GM21360 (cell line): ENCODE measurements at regions not wholly inside any gene's neighbourhood (a gene's known extent, or its start where the extent isn't known, plus 50 kb on each side); places are given as distances from the start of the nearest gene placed in this dataset.
"Not testable (repeated sequence)": the region's sequence is repeated elsewhere in the genome, so short reads cannot be mapped to it uniquely, and the experiment has no call there.

Source experiments
- ATAC-seq: cut with Tn5 transposase; IDR thresholded peaks from one replicate; pipeline ENCODE4 v1.9.1; 2021; ENCODE audit warnings: mild to moderate bottlenecking, moderate library complexity; ENCODE audit not compliant: unreplicated experiment

GRCh38 chr22:22193923-22194322 lies 50.7 kb upstream of the VPREB1 start:
- ATAC-seq = no peak

DNA sequence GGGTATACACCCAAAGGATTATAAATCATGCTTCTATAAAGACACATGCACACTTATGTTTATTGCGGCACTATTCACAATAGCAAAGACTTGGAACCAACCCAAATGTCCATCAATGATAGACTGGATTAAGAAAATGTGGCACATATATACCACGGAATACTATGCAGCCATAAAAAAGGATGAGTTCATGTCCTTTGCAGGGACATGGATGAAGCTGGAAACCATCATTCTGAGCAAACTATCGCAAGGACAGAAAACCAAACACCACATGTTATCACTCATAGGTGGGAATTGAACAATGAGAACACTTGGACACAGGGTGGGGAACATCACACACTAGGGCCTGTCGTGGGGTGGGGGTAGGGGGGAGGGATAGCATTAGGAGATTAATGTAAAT lies 51.1 kb upstream of the VPREB1 start:
- ATAC-seq = not testable (repeated sequence)

DNA sequence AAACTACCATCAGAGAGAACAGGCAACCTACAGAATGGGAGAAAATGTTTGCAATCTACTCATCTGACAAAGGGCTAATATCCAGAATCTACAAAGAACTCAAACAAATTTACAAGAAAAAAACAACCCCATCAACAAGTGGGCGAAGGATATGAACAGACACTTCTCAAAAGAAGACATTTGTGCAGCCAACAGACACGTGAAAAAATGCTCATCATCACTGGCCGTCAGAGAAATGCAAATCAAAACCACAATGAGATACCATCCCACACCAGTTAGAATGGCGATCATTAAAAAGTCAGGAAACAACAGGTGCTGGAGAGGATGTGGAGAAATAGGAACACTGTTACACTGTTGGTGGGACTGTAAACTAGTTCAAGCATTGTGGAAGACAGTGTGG lies 51.6 kb upstream of the VPREB1 start:
- not testable (repeated sequence) for ATAC-seq

DNA sequence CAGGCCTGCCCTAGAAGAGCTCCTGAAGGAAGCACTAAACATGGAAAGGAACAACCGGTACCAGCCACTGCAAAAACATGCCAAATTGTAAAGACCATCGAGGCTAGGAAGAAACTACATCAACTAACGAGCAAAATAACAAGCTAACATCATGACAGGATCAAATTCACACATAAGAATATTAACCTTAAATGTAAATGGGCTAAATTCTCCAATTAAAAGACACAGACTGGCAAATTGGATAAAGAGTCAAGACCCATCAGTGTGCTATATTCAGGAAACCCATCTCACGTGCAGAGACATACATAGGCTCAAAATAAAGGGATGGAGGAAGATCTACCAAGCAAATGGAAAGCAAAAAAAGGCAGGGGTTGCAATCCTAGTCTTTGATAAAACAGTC lies 54.8 kb upstream of the VPREB1 start:
- ATAC-seq = not testable (repeated sequence)

DNA sequence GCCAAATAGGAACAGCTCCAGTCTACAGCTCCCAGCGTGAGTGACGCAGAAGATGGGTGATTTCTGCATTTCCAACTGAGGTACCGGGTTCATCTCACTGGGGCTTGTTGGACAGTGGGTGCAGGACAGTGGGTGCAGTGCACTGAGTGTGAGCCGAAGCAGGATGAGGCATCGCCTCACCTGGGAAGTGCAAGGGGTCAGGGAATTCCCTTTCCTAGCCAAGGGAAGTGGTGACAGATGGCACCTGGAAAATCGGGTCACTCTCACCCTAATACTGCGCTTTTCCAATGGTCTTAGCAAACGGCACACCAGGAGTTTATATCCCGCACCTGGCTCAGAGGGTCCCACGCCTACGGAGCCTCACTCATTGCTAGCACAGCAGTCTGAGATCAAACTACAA lies 56.7 kb upstream of the VPREB1 start:
- ATAC-seq = not testable (repeated sequence)

GRCh38 chr22:22187299-22187698 lies 57.3 kb upstream of the VPREB1 start:
- no peak for ATAC-seq

DNA sequence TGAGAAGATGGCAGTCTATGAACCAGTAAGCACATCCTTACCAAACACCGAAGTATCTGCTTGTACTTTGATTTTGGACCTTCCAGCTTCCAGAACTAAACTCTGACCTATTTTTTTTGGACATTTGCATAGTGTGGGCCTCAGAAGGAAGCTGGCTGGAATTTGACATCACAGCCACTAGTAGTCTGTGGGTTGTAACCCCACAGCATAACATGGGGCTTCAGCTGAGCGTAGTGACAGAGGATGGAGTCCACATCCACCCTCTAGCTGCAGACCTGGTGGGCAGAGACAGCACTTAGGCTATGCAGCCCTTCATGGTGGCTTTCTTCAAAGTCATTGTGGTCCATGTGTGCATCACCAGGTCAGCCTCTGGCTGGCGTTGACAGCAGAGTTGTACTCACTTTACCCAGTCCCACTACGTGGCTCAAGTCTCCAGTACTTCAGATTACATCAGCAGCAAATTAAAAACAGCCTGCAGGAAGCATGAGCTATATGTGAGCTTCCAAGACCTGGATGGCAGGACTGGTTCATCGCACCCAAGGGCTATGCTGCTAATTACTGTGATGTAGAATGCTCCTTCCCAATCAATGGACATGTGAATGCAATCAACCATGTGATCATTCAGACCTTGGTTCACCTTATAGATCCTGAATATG lies 58.6 kb upstream of the VPREB1 start:
- no peak for ATAC-seq

DNA sequence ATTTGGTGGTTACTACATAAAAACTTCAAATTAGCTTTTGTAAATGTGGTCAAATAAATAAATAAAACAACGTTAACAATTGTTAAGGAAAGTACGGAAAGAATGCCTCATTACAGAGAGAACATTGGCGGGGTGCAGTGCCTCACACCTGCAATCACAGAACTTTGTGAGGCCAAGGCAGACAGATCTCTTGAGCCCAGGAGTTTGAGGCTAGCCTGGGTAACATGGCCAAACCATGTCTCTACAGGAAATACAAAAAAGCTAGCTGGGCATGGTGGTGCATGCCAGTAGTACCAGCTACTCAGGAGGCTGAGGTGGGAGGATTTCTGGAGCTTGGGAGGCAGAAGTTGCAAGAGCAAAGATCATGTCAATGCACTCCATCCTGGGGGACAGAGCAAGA lies 59.4 kb upstream of the VPREB1 start:
- no peak for ATAC-seq

- no peak for ATAC-seq
Measured at GRCh38 chr22:22184277-22184807, 60.2 kb upstream of the VPREB1 start.

DNA sequence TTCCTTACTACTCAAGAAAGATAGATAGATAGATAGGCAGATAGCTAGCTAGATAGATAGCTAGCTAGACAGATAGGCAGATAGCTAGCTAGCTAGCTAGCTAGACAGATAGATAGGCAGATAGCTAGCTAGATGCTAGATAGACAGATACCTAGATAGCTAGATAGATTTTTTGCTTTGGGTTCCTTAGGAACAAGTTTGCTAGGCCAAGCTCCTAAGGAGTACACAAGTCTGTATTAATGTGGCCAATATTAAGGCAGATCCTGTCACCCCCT lies 61.7 kb upstream of the VPREB1 start:
- no peak for ATAC-seq

- no peak for ATAC-seq
Measured at GRCh38 chr22:22182218-22182989, 62.2 kb upstream of the VPREB1 start.

DNA sequence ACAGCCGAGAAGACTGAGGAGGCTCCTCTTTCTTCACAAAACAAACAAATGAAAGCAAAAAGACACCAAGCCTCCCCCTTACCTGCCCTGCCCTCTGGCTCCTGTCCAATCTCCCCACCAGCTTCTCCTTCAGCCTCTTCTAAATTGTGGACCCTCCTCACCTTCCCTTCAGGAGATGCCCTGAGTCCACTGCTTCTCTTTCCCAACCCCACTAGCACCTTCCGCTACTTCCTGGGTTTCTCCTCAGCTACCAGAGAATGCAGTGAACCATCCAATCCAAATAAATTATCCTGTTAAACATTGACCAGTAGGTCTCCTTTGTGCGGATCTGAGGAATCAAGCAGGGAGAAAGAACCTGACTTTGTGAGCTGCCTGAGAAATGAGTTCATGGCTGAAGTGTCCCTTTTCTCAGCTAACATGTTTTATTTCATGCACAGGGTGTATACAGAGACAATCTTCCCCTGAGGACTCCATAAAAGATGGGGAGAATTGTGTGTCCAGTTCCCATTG lies 63.2 kb upstream of the VPREB1 start:
- ATAC-seq = no peak

DNA sequence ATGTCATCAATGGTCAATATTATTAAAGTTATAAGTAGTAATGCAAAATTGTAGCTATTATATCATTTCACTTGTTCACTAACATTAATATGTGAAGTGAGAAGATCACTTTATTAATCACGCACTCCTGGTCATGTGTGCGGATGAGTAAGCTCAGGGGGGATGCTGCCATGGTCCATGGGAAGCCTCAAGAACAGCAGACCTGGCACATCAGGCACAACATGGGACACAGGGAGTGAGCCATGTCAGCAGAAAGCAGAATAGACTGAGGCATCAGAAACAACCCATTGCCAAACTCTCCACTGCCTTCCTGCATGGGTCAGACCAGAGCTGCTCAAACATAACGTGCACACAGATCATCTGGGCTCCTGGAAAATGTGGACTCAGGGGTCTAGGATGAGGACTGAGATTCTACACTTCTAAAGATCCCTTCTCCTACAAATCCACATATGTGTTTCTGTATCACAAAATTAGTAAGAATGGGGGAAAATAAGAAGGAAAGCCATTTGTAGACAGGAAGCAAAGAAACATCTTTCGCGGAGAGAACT lies 63.8 kb upstream of the VPREB1 start:
- ATAC-seq = no peak

GRCh38 chr22:22179858-22180257 lies 64.7 kb upstream of the VPREB1 start:
- ATAC-seq = no peak

GRCh38 chr22:22178992-22179391 lies 65.6 kb upstream of the VPREB1 start:
- ATAC-seq = no peak

DNA sequence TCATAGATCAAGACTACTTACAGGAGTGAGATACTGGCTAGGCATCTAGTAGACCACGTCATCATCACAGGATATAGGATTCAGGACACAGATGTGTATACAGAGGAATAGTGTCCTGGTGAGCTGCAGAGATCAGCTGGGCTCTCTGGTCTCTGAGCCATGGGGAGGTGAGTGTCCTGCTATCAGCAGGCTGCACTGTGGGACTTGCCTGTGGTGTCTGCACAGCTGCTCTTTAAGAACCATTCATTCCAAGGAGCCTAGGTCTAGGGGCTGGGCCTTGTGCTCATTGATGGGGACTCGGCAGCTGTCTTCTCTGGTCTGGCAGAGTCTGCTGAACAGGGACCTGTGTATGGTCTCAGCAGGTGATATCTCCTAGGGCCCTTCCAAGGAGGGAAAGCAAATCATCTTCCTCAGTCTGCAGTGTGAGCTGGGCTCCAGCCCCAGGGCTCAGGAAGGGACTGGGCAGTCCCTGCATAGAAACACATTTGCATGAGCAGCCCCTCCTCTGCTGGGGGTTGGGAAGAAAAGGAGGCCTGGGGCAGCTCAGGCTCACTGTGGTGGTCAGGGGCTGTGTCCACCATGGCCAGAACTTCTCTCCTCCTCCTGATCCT lies 66.1 kb upstream of the VPREB1 start:
- no peak for ATAC-seq

DNA sequence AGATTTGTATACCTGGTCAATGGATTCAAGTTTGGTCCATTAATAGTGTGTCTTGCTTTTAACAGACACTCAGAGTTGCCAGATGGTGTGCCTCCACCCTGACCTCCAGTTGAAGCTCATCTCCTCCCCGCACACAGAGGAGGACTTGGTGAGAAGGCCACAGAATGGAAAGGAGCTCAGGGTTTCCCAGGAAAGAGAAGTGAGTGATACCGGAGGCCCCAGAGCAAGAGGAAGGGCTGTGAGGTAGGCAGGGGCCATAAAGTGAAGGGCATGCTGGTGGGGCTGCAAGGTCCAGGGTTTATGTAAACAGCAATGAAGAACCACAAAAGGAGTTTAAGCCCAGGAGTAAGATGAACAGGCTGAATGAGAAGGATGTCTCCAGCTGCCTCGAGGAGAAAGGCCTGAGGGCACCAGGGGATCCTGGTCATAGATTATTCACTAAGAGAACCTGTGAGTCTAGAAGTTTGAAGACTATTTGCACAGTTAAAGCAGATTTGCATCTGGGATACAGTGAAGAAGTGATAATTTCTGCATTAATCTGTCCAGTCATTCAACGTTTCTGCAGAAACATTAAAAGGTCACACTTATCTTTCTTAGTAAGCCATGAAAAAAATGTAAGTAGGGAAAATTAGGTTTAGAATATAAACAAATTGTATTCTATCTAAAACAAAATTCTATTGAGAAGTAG lies 67.5 kb upstream of the VPREB1 start:
- no peak for ATAC-seq

- not testable (repeated sequence) for ATAC-seq
Measured at GRCh38 chr22:22172896-22173628, 71.5 kb upstream of the VPREB1 start.

GRCh38 chr22:22171357-22172218 lies 73.0 kb upstream of the VPREB1 start:
- no peak for ATAC-seq
